T-helper 22 cell (primary cell): ENCODE measurements at regions not wholly inside any gene's neighbourhood (a gene's known extent, or its start where the extent isn't known, plus 50 kb on each side); places are given as distances from the start of the nearest gene placed in this dataset.

ENCODE experiments used
- DNase-seq: peaks from one replicate; pipeline ENCODE4 v3.0.0-alpha.2; 2020; ENCODE audit warnings: low read depth

GRCh38 chr22:47966316-47966715 lies 1203.9 kb downstream of the TBC1D22A start:
- no peak for DNase-seq

GRCh38 chr22:47965896-47966295 lies 1203.4 kb downstream of the TBC1D22A start:
- no peak for DNase-seq

- DNase-seq, result no peak
These were observed 1202.6 kb downstream of the TBC1D22A start for GRCh38 chr22:47965066-47965465.

- no peak for DNase-seq
These were observed 1201.2 kb downstream of the TBC1D22A start for GRCh38 chr22:47963660-47964059.

GRCh38 chr22:47957649-47958048 lies 1195.2 kb downstream of the TBC1D22A start:
- DNase-seq, result no peak

GRCh38 chr22:47954107-47954506 lies 1191.7 kb downstream of the TBC1D22A start:
- DNase-seq, result no peak

- DNase-seq, result no peak
These were observed 1182.5 kb downstream of the TBC1D22A start for GRCh38 chr22:47944941-47945340.

- no peak for DNase-seq
These were observed 1181.6 kb downstream of the TBC1D22A start for GRCh38 chr22:47943729-47944700.

- no peak for DNase-seq
These were observed 1177.8 kb downstream of the TBC1D22A start for GRCh38 chr22:47940211-47940610.

- no peak for DNase-seq
These were observed 1171.4 kb downstream of the TBC1D22A start for GRCh38 chr22:47933891-47934290.

- DNase-seq, result no peak
These were observed 1170.8 kb downstream of the TBC1D22A start for GRCh38 chr22:47933226-47933625.

- DNase-seq, result no peak
These were observed 1167.3 kb downstream of the TBC1D22A start for GRCh38 chr22:47929646-47930185.

- DNase-seq, result no peak
These were observed 1166.6 kb downstream of the TBC1D22A start for GRCh38 chr22:47929073-47929472.

GRCh38 chr22:47928631-47929030 lies 1166.2 kb downstream of the TBC1D22A start:
- DNase-seq, result no peak

- DNase-seq, result no peak
These were observed 1165.3 kb downstream of the TBC1D22A start for GRCh38 chr22:47927648-47928210.

- DNase-seq, result no peak
These were observed 1160.6 kb downstream of the TBC1D22A start for GRCh38 chr22:47923011-47923427.

- no peak for DNase-seq
These were observed 1159.5 kb downstream of the TBC1D22A start for GRCh38 chr22:47921906-47922305.

- no peak for DNase-seq
These were observed 1158.0 kb downstream of the TBC1D22A start for GRCh38 chr22:47920380-47920959.

- no peak for DNase-seq
These were observed 1157.4 kb downstream of the TBC1D22A start for GRCh38 chr22:47919893-47920292.

GRCh38 chr22:47919001-47919441 lies 1156.6 kb downstream of the TBC1D22A start:
- no peak for DNase-seq

GRCh38 chr22:47918276-47918921 lies 1155.9 kb downstream of the TBC1D22A start:
- DNase-seq, result no peak

GRCh38 chr22:47914481-47915097 lies 1152.1 kb downstream of the TBC1D22A start:
- DNase-seq, result no peak
